HepG2 (cell line): ENCODE measurements at regions not wholly inside any gene's neighbourhood (a gene's known extent, or its start where the extent isn't known, plus 50 kb on each side); places are given as distances from the start of the nearest gene placed in this dataset.

ENCODE experiments used
- ATAC-seq: fragments of 200-7000 bp; cut with Tn5 transposase; 3 replicates; pipeline ENCODE4 v1.9.1; 2020; ENCODE audit warnings: mild to moderate bottlenecking, moderate library complexity
- BruUV-seq: library from RNA; stranded (reverse); fragments of 400-500 nt; replicated peaks from 2 replicates; lab custom pipeline; 2021; lab: Mats Ljungman, UMichigan
- CTCF ChIA-PET: fragments of 300-600 bp; formaldehyde crosslinking; extraction: SDS; loops from one replicate; lab custom pipeline; 2021; ENCODE audit warnings: low total read pairs, inconsistent platforms, low intra/inter-chr PET ratio; lab: Yijun Ruan, JAX
- POLR2A ChIA-PET: fragments of 350-600 bp; sonication (Branson Sonifier 250); formaldehyde crosslinking; loops from one replicate; lab custom pipeline; 2020; ENCODE audit warnings: antibody characterized with exemption, inconsistent platforms; lab: Yijun Ruan, JAX
- DNase-seq: peaks from one replicate; pipeline ENCODE4 v3.0.0-alpha.2; 2015; ENCODE audit warnings: low spot score
- FAIRE-seq: peaks from 3 replicates; lab custom pipeline; 2011; peaks lifted over from hg19 to GRCh38; lab: Jason Lieb, UNC
- H2AFZ ChIP-seq: one replicate; pipeline ENCODE4 v1.6.1; 2011; ENCODE audit warnings: low read length, inconsistent platforms
- H3K27ac ChIP-seq: fragments of 300-600 bp; 3 replicates; pipeline ENCODE4 v1.8.0; 2011; ENCODE audit warnings: mixed run types, mild to moderate bottlenecking, mixed read lengths, low read length, inconsistent platforms; ENCODE audit not compliant: insufficient read depth; ENCODE audit errors: extremely low read length
- H3K27me3 ChIP-seq, 2 experiments: fragments of 200-600 bp in 1 of 2; 2 replicates in 1 of 2; 3 replicates in 1 of 2; pipeline versions ENCODE4 v1.6.0 to v1.8.0; 2011; ENCODE audit warnings: low read length in 2 of 2, mild to moderate bottlenecking in 2 of 2, moderate library complexity in 2 of 2, inconsistent platforms in 1 of 2; ENCODE audit not compliant: insufficient read depth in 2 of 2, control insufficient read depth in 1 of 2
- H3K36me3 ChIP-seq, 2 experiments: fragments of 200-600 bp in 1 of 2; replicated peaks in 1 of 2; 2 replicates in 1 of 2; 3 replicates in 1 of 2; pipeline versions ENCODE4 v1.5.1 to v1.8.0; 2011; ENCODE audit warnings: low read length in 2 of 2, inconsistent platforms in 1 of 2; ENCODE audit not compliant: insufficient read depth in 2 of 2, control insufficient read depth in 1 of 2
- H3K4me1 ChIP-seq: 2 replicates; pipeline ENCODE4 v1.5.1; 2012; ENCODE audit warnings: low read length, inconsistent platforms; ENCODE audit not compliant: insufficient read depth
- H3K4me2 ChIP-seq: 2 replicates; pipeline ENCODE4 v1.6.0; 2011; ENCODE audit warnings: low read depth, low read length, inconsistent platforms
- H3K4me3 ChIP-seq, 3 experiments: fragments of 200-600 bp in 1 of 3; sonication (generic), shearing (Covaris generic) in 1 of 3; replicated peaks in 1 of 3; 2 replicates each; pipeline ENCODE4 v1.5.1; 2011 to 2016; ENCODE audit warnings: low read length in 3 of 3, inconsistent platforms in 2 of 3, low read depth in 2 of 3, mild to moderate bottlenecking in 2 of 3, control low read depth in 1 of 3, mixed read lengths in 1 of 3; ENCODE audit not compliant: insufficient read depth in 1 of 3
- H3K79me2 ChIP-seq: one replicate; pipeline ENCODE4 v1.6.1; 2011; ENCODE audit warnings: low read length, inconsistent platforms; ENCODE audit not compliant: insufficient read depth
- H3K9ac ChIP-seq: 2 replicates; pipeline ENCODE4 v1.6.0; 2011; ENCODE audit warnings: mild to moderate bottlenecking, low read depth, low read length, inconsistent platforms; ENCODE audit not compliant: insufficient read depth
- H3K9me3 ChIP-seq: 2 replicates; pipeline ENCODE4 v1.5.1; 2012; ENCODE audit warnings: mild to moderate bottlenecking, low read length
- H4K20me1 ChIP-seq: 2 replicates; pipeline ENCODE4 v1.6.0; 2011; ENCODE audit warnings: inconsistent platforms, mild to moderate bottlenecking, low read length, moderate library complexity; ENCODE audit not compliant: insufficient read depth
- ASH2L ChIP-seq: fragments of 300-600, 200-600 bp; sonication (generic); IDR thresholded peaks from 2 replicates; pipeline ENCODE4 v1.7.0; 2017; ENCODE audit warnings: low read depth, mild to moderate bottlenecking, moderate library complexity, mixed read lengths, low read length; ENCODE audit not compliant: insufficient read length
- ETV5 ChIP-seq: IDR thresholded peaks from 2 replicates; pipeline ENCODE4 v1.6.1; 2018; ENCODE audit warnings: missing biosample characterization, missing genetic modification reagents, inconsistent platforms, borderline replicate concordance
- FOXO4 ChIP-seq: sonication (generic); formaldehyde crosslinking; conservative IDR thresholded peaks from 2 replicates; pipeline ENCODE4 v1.8.1; 2023; ENCODE audit warnings: missing genetic modification reagents
- GATAD2A ChIP-seq: IDR thresholded peaks from 2 replicates; pipeline ENCODE4 v1.6.1; 2016
- MLLT10 ChIP-seq: sonication (generic); formaldehyde crosslinking; IDR thresholded peaks from 2 replicates; pipeline ENCODE4 v1.4.0; 2020; ENCODE audit warnings: missing genetic modification reagents
- NRL ChIP-seq: sonication (generic); formaldehyde crosslinking; IDR thresholded peaks from 2 replicates; pipeline ENCODE4 v1.5.0; 2020; ENCODE audit warnings: missing genetic modification reagents, mild to moderate bottlenecking, moderate library complexity, borderline replicate concordance
- PRDM15 ChIP-seq: sonication (generic); formaldehyde crosslinking; IDR thresholded peaks from 2 replicates; pipeline ENCODE4 v1.4.0; 2020; ENCODE audit warnings: missing genetic modification reagents
- RCOR2 ChIP-seq: IDR thresholded peaks from 2 replicates; pipeline ENCODE4 v1.6.1; 2016; ENCODE audit warnings: missing biosample characterization, missing genetic modification reagents
- ZIK1 ChIP-seq: sonication (generic); formaldehyde crosslinking; IDR thresholded peaks from 2 replicates; pipeline ENCODE4 v1.5.0; 2020; ENCODE audit warnings: mild to moderate bottlenecking, low read depth, missing genetic modification reagents, borderline replicate concordance
- ZNF674 ChIP-seq: sonication (generic); formaldehyde crosslinking; IDR thresholded peaks from 2 replicates; pipeline ENCODE4 v1.5.0; 2020; ENCODE audit warnings: low read depth, mild to moderate bottlenecking, missing genetic modification reagents
- WGBS: methylation state at CpG from one replicate; pipeline ENCODE4 v1.1.6; 2017; ENCODE audit warnings: low lambda C conversion rate; 5-methylcytosine and 5-hydroxymethylcytosine counted together
- in situ Hi-C: cut with HindIII; loops from 2 replicates; pipeline ENCODE4 v1.10.0; 2017; ENCODE audit warnings: low pct_unique_long_range_greater_than_20kb; ENCODE audit not compliant: extremely low pct_ligation_motif_present
- intact Hi-C: fragments of 100-400 bp; cut with micrococcal nuclease; formaldehyde crosslinking; loops from one replicate; pipeline ENCODE4 v1.10.0; 2022; ENCODE audit not compliant: unreplicated experiment
- TF ChIP-seq, protein P1 (sequence below): sonication (generic); formaldehyde crosslinking; IDR thresholded peaks from 2 replicates; pipeline ENCODE4 v1.4.0; 2020; ENCODE audit warnings: missing genetic modification reagents

DNA sequence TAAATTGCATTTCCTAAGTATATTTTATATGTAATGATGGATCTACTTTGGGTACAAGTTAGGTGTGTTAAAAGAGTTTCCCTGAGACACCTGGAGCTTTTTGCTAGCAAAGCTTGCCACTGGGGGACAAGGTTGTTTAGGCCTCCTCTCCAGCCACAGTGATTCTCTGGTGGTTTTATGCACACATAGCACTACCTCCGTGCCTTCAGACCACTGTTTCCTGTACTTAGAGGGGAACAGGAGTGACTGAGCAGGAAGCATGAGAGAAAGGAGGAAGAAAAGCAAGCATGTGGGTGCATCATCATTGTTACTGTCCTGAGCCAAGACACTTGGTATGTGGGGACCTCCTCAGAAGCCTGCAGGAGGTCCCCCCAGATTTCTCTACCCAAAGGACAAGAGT, 272.1 kb downstream of the RASEF start:
- no peaks in the 10 kb centered on the region for H4K20me1 ChIP-seq
- DNase-seq (no peak), ATAC-seq (no peak), FAIRE-seq (no peak)
- WGBS = 0% methylated on average over 1 of the region's 1 CpG
- H3K9ac ChIP-seq = no peak overlapping the region
- no peaks in the 10 kb centered on the region for H3K36me3 ChIP-seq
- no peak overlapping the region for H3K4me3 ChIP-seq
- H2AFZ ChIP-seq = no peak overlapping the region
- in situ Hi-C loops = no loop called here
- no peak for TF ChIP-seq PRDM15 (CRISPR knock-in tag)
- TF ChIP-seq FOXO4 (CRISPR knock-in tag) = no peak
- TF ChIP-seq ETV5 (CRISPR knock-in tag) = no peak
- no peak for TF ChIP-seq NRL (CRISPR knock-in tag)
- no peak for TF ChIP-seq ZIK1
- no peak for TF ChIP-seq RCOR2 (CRISPR knock-in tag)
- no peak for TF ChIP-seq GATAD2A (CRISPR knock-in tag)
- no peak for TF ChIP-seq ASH2L
- no peak for TF ChIP-seq ZNF674
- TF ChIP-seq MLLT10 (CRISPR knock-in tag) = no peak
- TF ChIP-seq, protein P1, sequence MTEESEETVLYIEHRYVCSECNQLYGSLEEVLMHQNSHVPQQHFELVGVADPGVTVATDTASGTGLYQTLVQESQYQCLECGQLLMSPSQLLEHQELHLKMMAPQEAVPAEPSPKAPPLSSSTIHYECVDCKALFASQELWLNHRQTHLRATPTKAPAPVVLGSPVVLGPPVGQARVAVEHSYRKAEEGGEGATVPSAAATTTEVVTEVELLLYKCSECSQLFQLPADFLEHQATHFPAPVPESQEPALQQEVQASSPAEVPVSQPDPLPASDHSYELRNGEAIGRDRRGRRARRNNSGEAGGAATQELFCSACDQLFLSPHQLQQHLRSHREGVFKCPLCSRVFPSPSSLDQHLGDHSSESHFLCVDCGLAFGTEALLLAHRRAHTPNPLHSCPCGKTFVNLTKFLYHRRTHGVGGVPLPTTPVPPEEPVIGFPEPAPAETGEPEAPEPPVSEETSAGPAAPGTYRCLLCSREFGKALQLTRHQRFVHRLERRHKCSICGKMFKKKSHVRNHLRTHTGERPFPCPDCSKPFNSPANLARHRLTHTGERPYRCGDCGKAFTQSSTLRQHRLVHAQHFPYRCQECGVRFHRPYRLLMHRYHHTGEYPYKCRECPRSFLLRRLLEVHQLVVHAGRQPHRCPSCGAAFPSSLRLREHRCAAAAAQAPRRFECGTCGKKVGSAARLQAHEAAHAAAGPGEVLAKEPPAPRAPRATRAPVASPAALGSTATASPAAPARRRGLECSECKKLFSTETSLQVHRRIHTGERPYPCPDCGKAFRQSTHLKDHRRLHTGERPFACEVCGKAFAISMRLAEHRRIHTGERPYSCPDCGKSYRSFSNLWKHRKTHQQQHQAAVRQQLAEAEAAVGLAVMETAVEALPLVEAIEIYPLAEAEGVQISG = no peak
- no peaks in the 10 kb centered on the region for H3K4me1 ChIP-seq
- H3K9me3 ChIP-seq = no peaks in the 10 kb centered on the region
- ChIA-PET CTCF (no interaction called here), POLR2A (no interaction called here)
- no peaks in the 10 kb centered on the region for H3K27me3 ChIP-seq
- H3K27ac ChIP-seq = no peak overlapping the region
- intact Hi-C loops = no loop called here
- no TSS peak for BruUV-seq
- no peak overlapping the region for H3K4me2 ChIP-seq
- H3K79me2 ChIP-seq = no peaks in the 10 kb centered on the region
